Brain microvascular endothelial cell (primary cell): ENCODE measurements at regions not wholly inside any gene's neighbourhood (a gene's known extent, or its start where the extent isn't known, plus 50 kb on each side); places are given as distances from the start of the nearest gene placed in this dataset.

Source experiments
- DNase-seq: peaks from one replicate; pipeline ENCODE4 v3.0.0-alpha.2; 2020
- H3K27ac ChIP-seq: fragments of 250-450 bp; sonication (Bioruptor Pico); 2 replicates; pipeline ENCODE4 v1.5.1; 2020; ENCODE audit warnings: mild to moderate bottlenecking, moderate library complexity
- H3K27me3 ChIP-seq: fragments of 250-450 bp; sonication (Bioruptor Pico); replicated peaks from 2 replicates; pipeline ENCODE4 v1.5.1; 2020; ENCODE audit warnings: mild to moderate bottlenecking
- H3K36me3 ChIP-seq: fragments of 250-450 bp; sonication (Bioruptor Pico); replicated peaks from 2 replicates; pipeline ENCODE4 v1.5.1; 2020; ENCODE audit warnings: mild to moderate bottlenecking
- H3K4me3 ChIP-seq: 2 replicates; pipeline ENCODE4 v1.5.1; 2011; ENCODE audit warnings: low read depth, mild to moderate bottlenecking, control low read depth, low read length, moderate library complexity
- CTCF ChIP-seq: IDR thresholded peaks from 2 replicates; pipeline ENCODE4 v1.5.1; 2011; ENCODE audit warnings: low read depth, mild to moderate bottlenecking, moderate library complexity, low read length, control low read depth, inconsistent platforms; ENCODE audit errors: missing control alignments
- in situ Hi-C: cut with HindIII; loops from 2 replicates; pipeline ENCODE4 v1.10.0; 2017; ENCODE audit warnings: low sequenced_read_pairs, low pct_ligation_motif_present

- DNase-seq, result no peak
- in situ Hi-C loops, result no loop called here
- Histone ChIP-seq H3K36me3 (no peaks in the 10 kb centered on the region), H3K27ac (no peak overlapping the region), H3K4me3 (no peak overlapping the region), H3K27me3 (peaks cover 2% of the 10 kb centered on the region)
- no peak for TF ChIP-seq CTCF
Observed at GRCh38 chr3:124542214-124542869, 187.9 kb upstream of the UMPS start.

- no peak for TF ChIP-seq CTCF
- no peaks in the 10 kb centered on the region for H3K27me3 ChIP-seq
- no peak overlapping the region for H3K4me3 ChIP-seq
- in situ Hi-C loops, result no loop called here
- no peaks in the 10 kb centered on the region for H3K36me3 ChIP-seq
- no peak for DNase-seq
- H3K27ac ChIP-seq, result no peak overlapping the region
Observed at GRCh38 chr3:124545891-124546290, 184.4 kb upstream of the UMPS start.

- no peak for DNase-seq
- in situ Hi-C loops, result loop anchor here (25.0 kb wide), 1 partner anchor 135 kb away; no protein-coding TSS in a partner anchor
- no peak for TF ChIP-seq CTCF
- no peak overlapping the region for H3K4me3 ChIP-seq
- H3K27ac ChIP-seq, result no peak overlapping the region
- no peaks in the 10 kb centered on the region for H3K27me3 ChIP-seq
- no peaks in the 10 kb centered on the region for H3K36me3 ChIP-seq
Observed at GRCh38 chr3:124552224-124552623, 178.0 kb upstream of the UMPS start.

- DNase-seq, result no peak
- no peak for TF ChIP-seq CTCF
- H3K27me3 ChIP-seq, result no peaks in the 10 kb centered on the region
- H3K27ac ChIP-seq, result no peak overlapping the region
- H3K36me3 ChIP-seq, result no peaks in the 10 kb centered on the region
- in situ Hi-C loops, result loop anchor here (25.0 kb wide), 1 partner anchor 134 kb away; no protein-coding TSS in a partner anchor
- no peak overlapping the region for H3K4me3 ChIP-seq
Observed at GRCh38 chr3:124553178-124553577, 177.1 kb upstream of the UMPS start.

GRCh38 chr3:124556636-124557035, 173.6 kb upstream of the UMPS start:
- in situ Hi-C loops, result loop anchor here (25.0 kb wide), 1 partner anchor 131 kb away; no protein-coding TSS in a partner anchor
- H3K36me3 ChIP-seq, result no peaks in the 10 kb centered on the region
- H3K4me3 ChIP-seq, result no peak overlapping the region
- no peak overlapping the region for H3K27ac ChIP-seq
- no peaks in the 10 kb centered on the region for H3K27me3 ChIP-seq
- no peak for DNase-seq
- no peak for TF ChIP-seq CTCF
